GM23248 (cell line): ENCODE measurements at regions not wholly inside any gene's neighbourhood (a gene's known extent, or its start where the extent isn't known, plus 50 kb on each side); places are given as distances from the start of the nearest gene placed in this dataset.

ENCODE experiments used
- DNase-seq: peaks from one replicate; pipeline ENCODE4 v3.0.0-alpha.2; 2015
- H2AFZ ChIP-seq: fragments of 200-600 bp; sonication (generic); 2 replicates; pipeline ENCODE4 v1.6.1; 2016; ENCODE audit warnings: antibody characterized with exemption
- H3F3A ChIP-seq: fragments of 200-600 bp; sonication (generic); 2 replicates; pipeline ENCODE4 v1.6.1; 2016; ENCODE audit warnings: mild to moderate bottlenecking, antibody characterized with exemption, mixed run types; ENCODE audit not compliant: insufficient read depth
- H3K27ac ChIP-seq: fragments of 200-600 bp; sonication (generic); 2 replicates; pipeline ENCODE4 v1.5.1; 2016; ENCODE audit warnings: mild to moderate bottlenecking
- H3K27me3 ChIP-seq: fragments of 200-600 bp; sonication (generic); replicated peaks from 2 replicates; pipeline ENCODE4 v1.6.1; 2016; ENCODE audit warnings: mild to moderate bottlenecking; ENCODE audit not compliant: insufficient read depth
- H3K36me3 ChIP-seq: fragments of 200-600 bp; sonication (generic); 2 replicates; pipeline ENCODE4 v1.6.1; 2016; ENCODE audit warnings: low read depth, mild to moderate bottlenecking
- H3K4me1 ChIP-seq: fragments of 200-600 bp; sonication (generic); 2 replicates; pipeline ENCODE4 v1.6.1; 2016; ENCODE audit warnings: mild to moderate bottlenecking; ENCODE audit not compliant: insufficient read depth
- H3K4me2 ChIP-seq: fragments of 200-600 bp; sonication (generic); one replicate; pipeline ENCODE4 v1.6.1; 2016; ENCODE audit warnings: mild to moderate bottlenecking; ENCODE audit not compliant: unreplicated experiment
- H3K4me3 ChIP-seq: fragments of 200-600 bp; sonication (generic); 2 replicates; pipeline ENCODE4 v1.5.1; 2016; ENCODE audit warnings: mild to moderate bottlenecking
- H3K79me2 ChIP-seq: fragments of 200-600 bp; sonication (generic); 2 replicates; pipeline ENCODE4 v1.6.1; 2016; ENCODE audit warnings: mild to moderate bottlenecking; ENCODE audit not compliant: insufficient read depth
- H3K9ac ChIP-seq: fragments of 200-600 bp; sonication (generic); 2 replicates; pipeline ENCODE4 v1.6.1; 2016; ENCODE audit warnings: mild to moderate bottlenecking
- H3K9me2 ChIP-seq: fragments of 200-600 bp; sonication (generic); 2 replicates; pipeline ENCODE4 v1.6.1; 2016; ENCODE audit warnings: mixed run types, mild to moderate bottlenecking, moderate library complexity; ENCODE audit not compliant: insufficient read depth
- H3K9me3 ChIP-seq: fragments of 200-600 bp; sonication (generic); one replicate; pipeline ENCODE4 v1.6.1; 2017; ENCODE audit warnings: low read depth
- H4K20me1 ChIP-seq: fragments of 200-600 bp; sonication (generic); 2 replicates; pipeline ENCODE4 v1.6.0; 2016; ENCODE audit not compliant: insufficient read depth
- EZH2 ChIP-seq: fragments of 200-600 bp; sonication (generic); IDR thresholded peaks from 2 replicates; pipeline ENCODE4 v1.6.1; 2018; ENCODE audit warnings: antibody characterized with exemption, mild to moderate bottlenecking; ENCODE audit not compliant: insufficient read depth, poor library complexity, severe bottlenecking
- EZH2phosphoT487 ChIP-seq: fragments of 200-600 bp; sonication (generic); IDR thresholded peaks from 2 replicates; pipeline ENCODE4 v1.6.1; 2018; ENCODE audit warnings: antibody characterized with exemption, moderate library complexity, mild to moderate bottlenecking, low read depth; ENCODE audit not compliant: insufficient read depth
- WGBS, 2 experiments: methylation state at CpG; one replicate each; pipeline ENCODE4 v1.1.6; 2015 to 2017; ENCODE audit warnings: low lambda C conversion rate in 2 of 2, low coverage in 1 of 2; ENCODE audit errors: missing lambda C conversion rate in 2 of 2; 5-methylcytosine and 5-hydroxymethylcytosine counted together
- in situ Hi-C: fragments of 300-500 bp; cut with MboI; formaldehyde crosslinking; loops from 2 replicates; pipeline ENCODE4 v1.15.0; 2020

GRCh38 chr2:217327953-217328621 lies 468.2 kb upstream of the TNP1 start:
- in situ Hi-C loops, result no loop called here
- H3K4me1 ChIP-seq, result peaks cover 30% of the 10 kb centered on the region
- H3K9ac ChIP-seq, result no peak overlapping the region
- no peaks in the 10 kb centered on the region for H3K9me2 ChIP-seq
- H4K20me1 ChIP-seq, result no peaks in the 10 kb centered on the region
- no peak overlapping the region for H2AFZ ChIP-seq
- TF ChIP-seq EZH2 (no peak), EZH2phosphoT487 (no peak)
- no peak overlapping the region for H3K4me2 ChIP-seq
- no peak overlapping the region for H3K27ac ChIP-seq
- DNase-seq, result no peak
- H3K4me3 ChIP-seq, result no peak overlapping the region
- no peaks in the 10 kb centered on the region for H3K79me2 ChIP-seq
- H3F3A ChIP-seq, result peaks cover 11% of the 10 kb centered on the region
- H3K9me3 ChIP-seq, result no peaks in the 10 kb centered on the region
- WGBS, 2 experiments, result 99 to 100% methylated on average over 3 of the region's 3 CpGs
- H3K36me3 ChIP-seq, result no peaks in the 10 kb centered on the region
- no peaks in the 10 kb centered on the region for H3K27me3 ChIP-seq

GRCh38 chr2:217326238-217327022 lies 466.6 kb upstream of the TNP1 start:
- Histone ChIP-seq H3K79me2 (no peaks in the 10 kb centered on the region), H4K20me1 (no peaks in the 10 kb centered on the region), H3K4me2 (no peak overlapping the region), H3K9me2 (no peaks in the 10 kb centered on the region), H3K4me1 (peaks cover 20% of the 10 kb centered on the region), H3K9me3 (no peaks in the 10 kb centered on the region), H3K9ac (no peak overlapping the region), H3K27ac (no peak overlapping the region), H3K36me3 (no peaks in the 10 kb centered on the region), H3K27me3 (no peaks in the 10 kb centered on the region), H2AFZ (no peak overlapping the region), H3K4me3 (no peak overlapping the region), H3F3A (peaks cover 4% of the 10 kb centered on the region)
- in situ Hi-C loops, result no loop called here
- 64 to 71% methylated on average over 1 of the region's 1 CpG for WGBS, 2 experiments
- TF ChIP-seq EZH2, result no peak
- no peak for TF ChIP-seq EZH2phosphoT487
- peak; percentile 38 for DNase-seq

GRCh38 chr2:217325816-217326215 lies 466.0 kb upstream of the TNP1 start:
- no peak overlapping the region for H3K4me3 ChIP-seq
- no peaks in the 10 kb centered on the region for H3K79me2 ChIP-seq
- H2AFZ ChIP-seq, result no peak overlapping the region
- H3K4me1 ChIP-seq, result peaks cover 13% of the 10 kb centered on the region
- no peak overlapping the region for H3K4me2 ChIP-seq
- no peak overlapping the region for H3K9ac ChIP-seq
- no peaks in the 10 kb centered on the region for H3K9me2 ChIP-seq
- 89 to 93% methylated on average over 2 of the region's 2 CpGs for WGBS, 2 experiments
- TF ChIP-seq EZH2phosphoT487 (no peak), EZH2 (no peak)
- no peaks in the 10 kb centered on the region for H3K9me3 ChIP-seq
- H3F3A ChIP-seq, result no peaks in the 10 kb centered on the region
- H3K36me3 ChIP-seq, result no peaks in the 10 kb centered on the region
- no peaks in the 10 kb centered on the region for H3K27me3 ChIP-seq
- H3K27ac ChIP-seq, result no peak overlapping the region
- no peaks in the 10 kb centered on the region for H4K20me1 ChIP-seq
- no peak for DNase-seq
- in situ Hi-C loops, result no loop called here

GRCh38 chr2:217325251-217325650 lies 465.4 kb upstream of the TNP1 start:
- TF ChIP-seq EZH2phosphoT487 (no peak), EZH2 (no peak)
- Histone ChIP-seq H3K9me3 (no peaks in the 10 kb centered on the region), H3K27me3 (no peaks in the 10 kb centered on the region), H3K79me2 (no peaks in the 10 kb centered on the region), H3K4me1 (peaks cover 13% of the 10 kb centered on the region), H3K4me3 (no peak overlapping the region), H3F3A (no peaks in the 10 kb centered on the region), H3K9me2 (no peaks in the 10 kb centered on the region), H4K20me1 (no peaks in the 10 kb centered on the region), H2AFZ (no peak overlapping the region), H3K36me3 (no peaks in the 10 kb centered on the region), H3K4me2 (no peak overlapping the region), H3K27ac (no peak overlapping the region), H3K9ac (no peak overlapping the region)
- WGBS, 2 experiments, result 88 to 89% methylated on average over 2 of the region's 2 CpGs
- DNase-seq, result no peak
- in situ Hi-C loops, result no loop called here
